Activated T-cell treated with anti-CD3 and anti-CD28 coated beads, Interleukin-2, amount 50 U/mL, for 72 hours (primary cell): ENCODE measurements at regions not wholly inside any gene's neighbourhood (a gene's known extent, or its start where the extent isn't known, plus 50 kb on each side); places are given as distances from the start of the nearest gene placed in this dataset.

ENCODE experiments used
- ATAC-seq, 2 donors: fragments of 150-1000 bp; cut with Tn5 transposase; replicated peaks in 1 of 2; 2 replicates each; pipeline ENCODE4 v1.10.0; 2021; ENCODE audit warnings: moderate library complexity in 2 of 2, mild to moderate bottlenecking in 1 of 2
- DNase-seq, 2 donors: peaks; one replicate each; pipeline ENCODE4 v3.0.0; 2021 to 2022; ENCODE audit warnings: mixed read lengths in 1 of 2
- H3K27ac Mint-ChIP-seq: one replicate; pipeline ENCODE4 v1.8.0; 2022; ENCODE audit warnings: mild to moderate bottlenecking, moderate library complexity, mixed read lengths
- H3K27me3 Mint-ChIP-seq: one replicate; pipeline ENCODE4 v1.8.0; 2022; ENCODE audit warnings: low read depth, mixed read lengths
- H3K36me3 Mint-ChIP-seq, 2 donors: one replicate each; pipeline ENCODE4 v1.8.0; 2022; ENCODE audit warnings: mixed read lengths in 2 of 2, mild to moderate bottlenecking in 1 of 2; ENCODE audit not compliant: insufficient read depth in 2 of 2
- H3K4me1 Mint-ChIP-seq: one replicate; pipeline ENCODE4 v1.8.0; 2022; ENCODE audit warnings: low read depth, mixed read lengths
- H3K4me3 Mint-ChIP-seq, 2 donors: one replicate each; pipeline ENCODE4 v1.8.0; 2022; ENCODE audit warnings: mild to moderate bottlenecking in 2 of 2, mixed read lengths in 2 of 2, moderate library complexity in 2 of 2
- H3K9me3 Mint-ChIP-seq, 2 donors: one replicate each; pipeline ENCODE4 v1.8.0; 2022; ENCODE audit warnings: mixed read lengths in 2 of 2

DNA sequence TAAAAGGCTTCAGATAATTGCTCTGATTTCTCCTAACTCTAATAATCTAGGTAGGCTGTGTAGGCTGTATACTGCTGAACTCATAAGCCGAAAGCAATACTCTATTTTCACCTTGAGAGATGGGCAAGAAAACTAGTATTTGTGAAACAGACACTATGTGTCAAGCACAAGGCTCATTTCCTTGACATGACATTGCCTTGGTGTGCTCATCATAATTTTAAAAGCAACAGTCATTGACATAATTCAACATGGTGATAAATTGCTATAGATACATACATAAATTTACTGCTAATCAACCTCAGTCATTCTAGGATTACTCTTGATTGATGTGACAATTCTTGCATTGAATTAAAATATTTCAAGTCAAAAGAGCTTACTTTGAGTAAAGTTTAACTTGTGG lies 304.7 kb downstream of the CNTN3 start:
- no peak for DNase-seq
- Mint-ChIP-seq H3K27me3 (no peaks in the 10 kb centered on the region), H3K36me3 (no peaks in the 10 kb centered on the region), H3K4me3 (no peak overlapping the region), H3K27ac (no peak overlapping the region), H3K9me3 (peaks cover 8 to 10% of the 10 kb centered on the region in 2 donors), H3K4me1 (no peaks in the 10 kb centered on the region)
- ATAC-seq, result no peak

DNA sequence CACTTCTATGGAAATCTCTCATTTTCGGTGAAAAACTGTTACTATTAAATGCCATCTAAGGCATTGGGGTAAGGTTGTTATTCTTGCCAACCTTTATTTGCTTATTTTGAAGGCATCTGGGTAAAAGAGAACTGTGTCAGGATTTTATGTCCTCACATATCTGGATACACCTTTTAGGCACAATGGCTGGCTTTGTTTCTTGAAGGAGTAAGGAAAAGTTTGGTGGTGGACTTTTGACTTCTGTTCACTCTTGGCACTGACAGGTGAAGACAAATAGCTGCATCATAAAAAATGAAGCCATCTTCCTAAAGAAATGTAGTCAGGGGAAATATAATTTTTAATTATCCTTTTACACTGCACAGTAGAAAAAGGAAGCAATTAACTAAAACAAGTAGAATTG lies 310.0 kb downstream of the CNTN3 start:
- ATAC-seq (no peak), DNase-seq (no peak)
- Mint-ChIP-seq H3K4me3 (no peak overlapping the region), H3K27me3 (no peaks in the 10 kb centered on the region), H3K9me3 (no peaks in the 10 kb centered on the region), H3K4me1 (no peaks in the 10 kb centered on the region), H3K27ac (no peak overlapping the region), H3K36me3 (no peaks in the 10 kb centered on the region)

DNA sequence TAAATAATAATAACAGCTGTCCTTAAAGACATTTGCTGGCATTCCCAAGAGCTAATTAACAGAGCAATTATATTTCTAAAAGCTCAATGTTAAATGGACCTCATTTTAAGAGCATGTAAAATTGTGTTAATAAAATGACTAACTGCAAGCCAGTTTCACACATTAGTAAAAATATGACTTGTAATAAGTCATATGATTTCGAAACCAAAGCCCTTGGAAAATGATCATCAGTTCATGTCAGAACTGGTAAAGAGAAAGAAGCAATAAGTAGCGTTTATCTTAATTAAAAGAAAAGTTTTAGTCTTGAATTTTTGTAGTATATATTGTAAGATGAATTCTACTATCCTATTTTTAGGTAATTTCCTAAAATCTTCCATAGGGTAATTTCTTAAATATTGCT lies 310.7 kb downstream of the CNTN3 start:
- H3K9me3 Mint-ChIP-seq, result no peaks in the 10 kb centered on the region
- no peaks in the 10 kb centered on the region for H3K4me1 Mint-ChIP-seq
- ATAC-seq, result no peak

DNA sequence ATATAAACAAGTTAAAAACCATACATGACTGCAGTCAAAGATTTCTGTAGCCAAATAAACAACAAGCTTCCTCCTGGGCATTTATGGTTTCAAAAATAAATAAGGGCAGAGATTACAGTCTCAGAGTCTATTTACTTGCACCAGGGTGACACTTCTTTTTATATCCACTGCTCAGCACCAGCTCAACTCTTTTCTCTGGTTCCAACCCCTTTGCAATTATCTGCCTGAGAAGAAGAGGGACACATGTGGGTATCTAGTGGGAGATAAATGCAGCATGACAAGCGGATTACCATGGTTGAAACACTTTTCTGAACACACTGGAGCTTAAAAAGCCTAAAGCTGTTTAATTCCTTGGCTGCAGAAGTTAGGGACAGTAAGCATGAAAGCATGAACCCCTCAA lies 311.5 kb downstream of the CNTN3 start:
- Mint-ChIP-seq H3K27ac (no peak overlapping the region), H3K4me3 (no peak overlapping the region), H3K27me3 (no peaks in the 10 kb centered on the region), H3K9me3 (peaks cover 2% of the 10 kb centered on the region in 2 donors), H3K4me1 (no peaks in the 10 kb centered on the region), H3K36me3 (no peaks in the 10 kb centered on the region)
- DNase-seq, result no peak
- ATAC-seq, result no peak

More for the DNA sequence above, 310.7 kb downstream of the CNTN3 start:
- no peaks in the 10 kb centered on the region for H3K27me3 Mint-ChIP-seq
- DNase-seq, result no peak
- no peak overlapping the region for H3K27ac Mint-ChIP-seq
- no peak overlapping the region for H3K4me3 Mint-ChIP-seq
- H3K36me3 Mint-ChIP-seq, result no peaks in the 10 kb centered on the region

DNA sequence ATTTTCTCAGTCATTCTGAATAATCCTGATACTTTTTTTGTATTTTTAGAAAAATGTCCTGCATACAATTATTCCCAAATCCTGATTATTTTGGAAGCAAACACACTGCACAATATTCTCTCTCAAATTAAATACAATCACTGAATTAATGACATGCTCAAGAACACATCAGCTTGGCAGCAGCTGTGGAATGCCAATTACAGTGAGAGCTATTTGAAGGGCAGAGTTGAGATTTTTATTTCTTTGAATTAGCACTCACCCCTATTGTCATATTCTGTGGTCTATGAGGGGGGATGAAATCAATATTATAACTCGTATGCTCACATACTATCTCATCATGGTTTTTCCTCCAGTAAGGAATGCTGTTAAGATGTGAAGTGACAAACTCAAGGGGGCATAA lies 312.2 kb downstream of the CNTN3 start:
- ATAC-seq, result no peak
- Mint-ChIP-seq H3K9me3 (peaks cover 3% of the 10 kb centered on the region in 2 donors), H3K36me3 (no peaks in the 10 kb centered on the region)

DNA sequence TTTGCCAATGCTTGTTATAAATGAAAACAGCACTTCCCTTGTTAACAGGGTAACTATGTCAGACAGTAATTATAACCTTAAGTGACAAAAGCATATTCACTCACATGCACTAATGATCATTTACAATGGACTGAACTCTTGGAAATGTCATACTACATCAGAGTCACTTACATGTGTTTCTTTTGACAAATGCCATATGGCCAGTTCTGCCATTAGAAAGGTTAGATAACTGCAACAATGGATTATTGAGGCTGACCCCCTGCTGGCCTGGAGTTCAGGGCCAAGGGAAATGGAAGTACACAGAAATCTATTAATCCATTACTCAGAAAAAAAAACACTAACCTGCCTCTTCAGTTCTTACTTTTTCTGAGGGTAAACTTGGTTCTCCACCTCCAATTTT lies 313.4 kb downstream of the CNTN3 start:
- H3K9me3 Mint-ChIP-seq, result peaks cover 3 to 4% of the 10 kb centered on the region in 2 donors

More for the DNA sequence above, 312.2 kb downstream of the CNTN3 start:
- Mint-ChIP-seq H3K27ac (no peak overlapping the region), H3K4me3 (no peak overlapping the region), H3K27me3 (no peaks in the 10 kb centered on the region), H3K4me1 (no peaks in the 10 kb centered on the region)
- DNase-seq, result no peak

DNA sequence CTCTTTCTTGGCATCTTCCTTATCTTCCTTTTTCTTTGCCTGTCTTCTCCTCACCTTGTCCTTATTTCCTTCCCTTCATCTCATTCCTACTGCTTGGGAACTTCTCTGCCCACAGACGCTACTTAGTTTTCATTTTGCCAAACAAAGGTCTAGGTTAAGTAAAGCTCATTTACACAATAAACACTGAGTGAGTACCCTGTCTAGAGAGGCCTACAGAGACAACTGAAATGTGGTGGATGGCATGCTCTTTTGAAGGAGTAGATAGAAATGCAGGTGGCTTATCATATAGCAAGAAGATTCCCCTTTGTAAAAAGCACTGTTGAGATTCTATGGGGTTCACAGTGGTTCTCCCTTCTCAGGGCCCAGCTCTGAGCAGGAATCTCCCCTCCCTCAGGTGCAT lies 319.0 kb downstream of the CNTN3 start:
- Mint-ChIP-seq H3K27me3 (no peaks in the 10 kb centered on the region), H3K9me3 (peaks cover 9 to 11% of the 10 kb centered on the region in 2 donors), H3K4me3 (no peak overlapping the region), H3K36me3 (no peaks in the 10 kb centered on the region), H3K4me1 (no peaks in the 10 kb centered on the region), H3K27ac (no peak overlapping the region)
- DNase-seq, result no peak
- no peak for ATAC-seq

More for the DNA sequence above, 313.4 kb downstream of the CNTN3 start:
- Mint-ChIP-seq H3K4me3 (no peak overlapping the region), H3K4me1 (no peaks in the 10 kb centered on the region), H3K27ac (no peak overlapping the region), H3K36me3 (no peaks in the 10 kb centered on the region), H3K27me3 (no peaks in the 10 kb centered on the region)
- DNase-seq (no peak), ATAC-seq (no peak)

DNA sequence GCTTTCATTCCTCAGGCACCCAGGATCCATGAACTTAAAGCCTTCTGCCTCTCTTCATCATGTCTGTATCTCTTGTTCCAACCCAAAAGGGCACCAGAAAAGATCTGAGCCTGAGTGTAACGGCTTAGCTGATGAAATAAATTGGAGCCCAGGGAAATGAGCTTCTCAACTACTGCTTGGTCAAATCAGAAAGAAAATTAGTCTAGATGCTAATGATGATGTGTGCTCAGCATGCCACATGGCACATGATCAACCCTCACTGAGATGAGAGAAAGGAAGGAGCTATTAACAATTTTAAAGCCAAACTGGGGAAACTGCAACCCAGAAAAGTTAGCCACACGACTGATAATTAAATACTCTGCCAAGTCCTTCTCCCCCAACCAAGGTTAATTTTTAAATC lies 325.7 kb downstream of the CNTN3 start:
- H3K36me3 Mint-ChIP-seq, result no peaks in the 10 kb centered on the region
- H3K4me1 Mint-ChIP-seq, result no peaks in the 10 kb centered on the region
- no peak for ATAC-seq
- no peak overlapping the region for H3K27ac Mint-ChIP-seq
- H3K9me3 Mint-ChIP-seq, result peaks cover 0 to 10% of the 10 kb centered on the region in 2 donors
- H3K4me3 Mint-ChIP-seq, result no peak overlapping the region
- no peaks in the 10 kb centered on the region for H3K27me3 Mint-ChIP-seq
- no peak for DNase-seq

DNA sequence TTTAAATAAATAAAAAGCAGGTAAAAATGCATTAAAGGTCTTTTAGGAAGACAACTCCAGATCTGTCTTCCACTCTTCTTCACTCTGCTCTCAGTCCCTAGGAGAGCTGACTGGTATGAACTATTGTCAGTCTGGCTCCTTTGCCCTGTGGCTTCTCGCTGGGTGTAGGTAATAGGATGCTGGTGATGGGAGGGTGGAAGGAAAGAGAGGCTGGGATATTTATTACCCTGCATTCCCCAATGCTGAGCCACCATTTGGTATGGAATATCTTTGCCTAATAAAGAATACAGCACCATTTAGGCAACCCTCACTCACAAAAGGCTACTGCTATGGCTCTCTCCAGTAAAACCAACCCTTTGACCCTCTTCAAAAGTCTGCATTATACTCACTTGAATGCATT lies 326.9 kb downstream of the CNTN3 start:
- no peaks in the 10 kb centered on the region for H3K36me3 Mint-ChIP-seq
- no peaks in the 10 kb centered on the region for H3K4me1 Mint-ChIP-seq
- no peak for ATAC-seq
- no peak overlapping the region for H3K4me3 Mint-ChIP-seq
- no peak for DNase-seq
- no peaks in the 10 kb centered on the region for H3K27me3 Mint-ChIP-seq
- H3K27ac Mint-ChIP-seq, result no peak overlapping the region
- H3K9me3 Mint-ChIP-seq, result peaks cover 0 to 10% of the 10 kb centered on the region in 2 donors

DNA sequence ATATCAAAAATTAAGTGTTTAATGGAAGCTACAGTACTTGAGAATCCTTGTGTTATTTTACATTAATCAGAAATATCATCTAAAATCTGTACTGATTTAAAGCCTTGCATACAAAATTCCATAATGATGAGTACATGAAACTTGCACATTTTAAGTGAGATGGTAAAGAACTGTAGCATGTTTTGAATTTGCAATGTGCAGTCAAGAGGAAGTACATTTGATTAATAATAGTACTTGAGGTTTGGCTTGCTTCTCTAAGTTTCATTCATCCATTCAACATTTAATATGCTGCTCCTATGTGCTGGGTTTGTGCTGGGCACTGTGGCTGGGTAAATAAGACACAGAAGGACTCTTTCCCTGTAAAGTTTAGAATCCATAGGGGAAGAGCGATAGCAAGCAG lies 332.3 kb downstream of the CNTN3 start:
- no peak for ATAC-seq
- H3K27me3 Mint-ChIP-seq, result no peaks in the 10 kb centered on the region
- H3K9me3 Mint-ChIP-seq, result peaks cover 13 to 16% of the 10 kb centered on the region in 2 donors
- DNase-seq, result no peak
- peaks cover 0 to 1% of the 10 kb centered on the region in 2 donors for H3K36me3 Mint-ChIP-seq
- no peak overlapping the region for H3K27ac Mint-ChIP-seq
- H3K4me3 Mint-ChIP-seq, result no peak overlapping the region
- H3K4me1 Mint-ChIP-seq, result no peaks in the 10 kb centered on the region

DNA sequence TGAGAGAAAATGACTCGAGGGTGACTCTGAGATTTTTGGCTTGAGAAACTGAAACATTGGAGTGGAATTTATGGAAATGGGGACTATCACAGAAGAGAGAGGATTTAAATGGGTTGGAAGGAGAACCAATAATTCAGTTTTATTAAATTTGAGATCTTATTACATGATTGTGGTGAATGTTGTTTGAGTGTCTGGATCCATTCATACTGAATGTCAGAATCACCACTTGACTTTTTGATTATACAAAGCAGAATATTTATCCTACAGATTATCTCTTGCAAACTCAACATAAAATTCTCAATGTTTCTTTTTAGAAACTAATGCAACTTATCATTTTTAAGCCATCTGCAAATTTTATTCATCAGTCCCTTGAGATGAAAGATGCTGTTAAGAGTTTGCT lies 332.8 kb downstream of the CNTN3 start:
- Mint-ChIP-seq H3K9me3 (peaks cover 16 to 20% of the 10 kb centered on the region in 2 donors), H3K4me1 (no peaks in the 10 kb centered on the region), H3K27ac (no peak overlapping the region), H3K36me3 (peaks cover 0 to 1% of the 10 kb centered on the region in 2 donors), H3K4me3 (no peak overlapping the region), H3K27me3 (no peaks in the 10 kb centered on the region)
- ATAC-seq (no peak), DNase-seq (no peak)

DNA sequence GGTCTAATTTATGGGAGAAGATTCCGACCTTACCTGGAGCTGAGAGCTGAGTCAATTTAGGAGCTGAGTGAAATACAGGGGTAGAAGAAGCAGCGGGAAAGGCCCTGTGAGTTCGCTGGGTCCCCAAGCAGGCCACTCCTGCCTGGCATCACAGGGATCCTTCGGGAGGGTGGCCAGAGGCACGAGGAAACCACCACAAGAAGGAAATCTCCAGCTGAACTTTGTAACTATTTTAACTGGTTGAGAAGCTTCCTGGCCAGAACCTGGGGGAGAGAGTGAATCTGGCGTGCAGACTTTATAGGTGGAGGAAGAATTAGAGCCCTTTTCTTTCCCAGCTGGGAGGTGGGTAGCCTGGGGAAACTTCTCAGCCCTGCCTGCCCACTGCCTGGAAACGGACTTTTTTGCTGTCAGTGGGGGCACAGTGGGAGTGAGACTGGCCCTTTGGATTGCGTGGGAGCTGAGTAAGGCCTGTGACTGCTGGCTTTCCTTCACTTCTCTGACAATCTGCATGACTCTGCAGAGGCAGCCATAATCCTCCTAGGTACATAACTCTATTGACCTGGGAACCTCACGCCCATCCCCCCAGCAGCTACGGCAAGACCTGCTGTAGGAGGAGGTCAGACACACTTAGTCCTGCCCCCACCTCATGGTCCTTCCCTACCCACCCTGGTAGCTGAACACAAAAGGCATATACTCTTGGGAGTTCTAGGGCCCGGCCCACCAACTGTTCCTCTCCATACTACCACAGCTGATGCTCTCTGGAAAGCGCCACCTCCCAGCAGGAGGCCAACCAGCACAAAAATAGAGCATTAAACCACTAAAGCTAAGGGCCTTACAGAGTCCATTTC lies 340.7 kb downstream of the CNTN3 start:
- Mint-ChIP-seq H3K36me3 (no peaks in the 10 kb centered on the region), H3K4me1 (no peaks in the 10 kb centered on the region), H3K27ac (no peak overlapping the region), H3K27me3 (no peaks in the 10 kb centered on the region), H3K9me3 (peaks cover 9 to 22% of the 10 kb centered on the region in 2 donors), H3K4me3 (no peak overlapping the region)
- ATAC-seq (no peak), DNase-seq (no peak)

DNA sequence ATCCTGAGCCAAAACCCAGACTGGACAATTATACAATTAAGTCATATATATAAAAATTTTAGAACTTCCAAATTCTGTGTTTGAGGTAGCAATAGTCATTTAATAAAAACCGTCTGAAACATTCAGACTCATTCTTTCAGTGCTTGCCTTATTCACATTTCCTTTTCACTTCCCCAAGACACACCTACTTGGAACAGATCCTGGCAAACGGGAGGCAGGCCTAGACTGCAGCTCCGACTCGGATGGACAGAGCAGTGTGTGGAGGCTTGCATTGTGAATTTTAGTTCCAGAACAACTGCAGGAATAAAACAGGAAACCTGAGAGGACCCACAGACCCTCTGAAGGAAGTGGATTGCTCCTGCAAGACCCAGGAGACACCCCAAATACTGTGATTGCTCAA lies 341.4 kb downstream of the CNTN3 start:
- H3K4me1 Mint-ChIP-seq, result no peaks in the 10 kb centered on the region
- no peak overlapping the region for H3K27ac Mint-ChIP-seq
- no peak for ATAC-seq
- DNase-seq, result no peak
- H3K9me3 Mint-ChIP-seq, result peaks cover 9 to 18% of the 10 kb centered on the region in 2 donors
- no peak overlapping the region for H3K4me3 Mint-ChIP-seq
- no peaks in the 10 kb centered on the region for H3K27me3 Mint-ChIP-seq
- H3K36me3 Mint-ChIP-seq, result no peaks in the 10 kb centered on the region

DNA sequence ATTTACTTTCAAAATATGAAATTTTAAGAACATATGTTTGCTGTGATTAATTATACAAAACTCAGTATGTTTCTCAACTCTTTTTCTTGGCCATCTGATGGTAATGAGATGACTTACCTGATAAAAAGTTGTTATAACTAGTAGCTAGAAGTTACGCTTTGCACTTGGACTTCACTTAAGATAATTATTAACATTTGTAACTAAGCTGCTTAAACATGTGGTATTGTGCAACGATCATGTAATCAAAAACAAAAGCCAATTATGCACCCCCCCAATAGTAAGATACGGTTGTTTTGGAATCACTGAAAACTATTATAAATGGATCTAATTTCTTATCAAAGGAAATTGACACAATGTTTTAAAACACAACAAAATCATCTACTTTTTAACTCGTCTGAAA lies 342.9 kb downstream of the CNTN3 start:
- ATAC-seq, result no peak
- Mint-ChIP-seq H3K27me3 (no peaks in the 10 kb centered on the region), H3K27ac (no peak overlapping the region), H3K9me3 (peaks cover 1 to 8% of the 10 kb centered on the region in 2 donors), H3K36me3 (no peaks in the 10 kb centered on the region), H3K4me1 (no peaks in the 10 kb centered on the region), H3K4me3 (no peak overlapping the region)
- no peak for DNase-seq
